Left forelimb (tissue), 1 donor: ENCODE measurements at regions not wholly inside any gene's neighbourhood (a gene's known extent, or its start where the extent isn't known, plus 50 kb on each side); places are given as distances from the start of the nearest gene placed in this dataset.
"Not testable (repeated sequence)": the region's sequence is repeated elsewhere in the genome, so short reads cannot be mapped to it uniquely, and the experiment has no call there.

Source experiments
- DNase-seq: peaks from one replicate; pipeline ENCODE4 v3.0.0-alpha.2; 2018; ENCODE audit warnings: low spot score

DNA sequence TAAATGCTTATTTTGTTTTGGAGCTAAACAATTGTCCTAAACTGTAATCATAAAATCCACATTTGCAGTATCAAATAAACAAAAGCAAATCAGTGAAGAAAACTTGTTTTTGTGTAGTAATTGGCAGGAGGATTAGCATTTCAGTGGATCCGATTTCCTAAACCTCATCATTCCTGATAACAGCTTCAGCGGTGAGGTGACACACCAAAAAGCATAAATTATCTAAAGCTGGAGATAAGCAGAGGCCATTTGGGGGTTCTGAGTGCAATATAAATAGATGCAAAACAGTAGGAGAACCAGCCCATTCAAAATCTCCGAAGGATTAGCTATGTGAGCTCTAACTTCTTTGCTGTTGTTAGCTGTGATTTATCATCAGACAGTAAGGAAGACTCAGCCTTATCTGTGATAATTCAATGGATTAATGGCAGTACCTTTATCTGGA lies 235.8 kb downstream of the EPHA7 start:
- DNase-seq: no peak

DNA sequence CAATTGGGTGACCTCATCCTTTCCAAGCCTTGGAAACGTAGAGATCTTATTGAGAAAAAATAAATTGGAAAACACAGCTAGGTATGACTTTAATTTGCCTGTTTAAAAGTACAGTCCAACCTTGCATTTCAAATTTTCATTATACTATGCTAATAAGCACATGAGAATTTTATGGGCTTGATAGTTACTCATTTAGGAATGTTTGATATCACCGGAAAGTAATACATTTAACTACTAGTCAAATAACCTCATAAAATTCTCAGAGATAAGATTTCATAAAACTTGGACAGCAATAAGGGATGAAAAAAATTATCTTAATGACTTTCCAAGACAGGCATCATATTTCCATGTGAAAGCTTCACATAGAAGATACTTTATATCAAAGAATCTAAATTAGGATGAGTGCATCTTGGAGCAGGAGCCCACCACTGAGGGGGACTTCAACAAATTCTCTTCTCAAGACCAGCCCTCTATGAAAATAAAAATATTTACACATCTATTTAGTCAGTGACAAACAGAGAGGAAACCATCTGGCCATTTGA lies 236.3 kb downstream of the EPHA7 start:
- no peak for DNase-seq

DNA sequence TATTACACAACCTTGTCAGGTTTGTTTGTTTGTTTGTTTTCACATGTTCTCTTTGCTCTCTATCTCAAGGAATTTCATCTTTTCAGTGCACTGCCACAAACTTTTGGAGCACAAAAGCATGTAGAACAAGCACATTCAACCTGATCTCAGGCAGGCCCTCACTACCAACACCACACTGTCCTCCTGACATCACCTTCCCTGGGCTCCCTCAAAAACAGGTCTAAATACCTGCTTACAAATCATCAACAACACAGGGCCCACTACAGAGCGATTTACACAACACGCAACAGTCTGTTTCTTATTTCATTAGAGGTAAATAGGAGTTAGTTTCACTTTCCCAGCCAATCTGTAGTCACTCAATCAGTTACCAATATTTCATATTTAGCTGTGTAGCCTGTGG lies 241.4 kb downstream of the EPHA7 start:
- no peak for DNase-seq

DNA sequence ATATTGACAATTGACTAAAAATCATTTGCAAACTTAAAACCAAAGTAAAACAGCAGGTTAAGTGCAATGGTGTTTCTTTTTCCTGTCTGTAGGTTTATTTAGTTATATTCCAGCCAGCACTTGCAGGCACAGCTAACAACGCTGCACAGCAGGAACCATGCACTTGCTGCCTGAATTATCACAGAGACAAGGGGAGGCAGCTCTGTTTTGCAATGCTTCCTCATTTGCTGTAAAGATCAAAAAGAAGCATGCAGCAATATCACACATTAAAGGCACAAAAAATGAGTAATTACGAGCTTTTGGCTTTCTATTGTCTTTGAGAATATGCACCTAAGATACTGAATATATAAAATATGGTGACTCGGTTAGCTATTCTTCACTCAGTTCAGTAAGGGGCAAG lies 241.9 kb downstream of the EPHA7 start:
- DNase-seq: no peak

DNA sequence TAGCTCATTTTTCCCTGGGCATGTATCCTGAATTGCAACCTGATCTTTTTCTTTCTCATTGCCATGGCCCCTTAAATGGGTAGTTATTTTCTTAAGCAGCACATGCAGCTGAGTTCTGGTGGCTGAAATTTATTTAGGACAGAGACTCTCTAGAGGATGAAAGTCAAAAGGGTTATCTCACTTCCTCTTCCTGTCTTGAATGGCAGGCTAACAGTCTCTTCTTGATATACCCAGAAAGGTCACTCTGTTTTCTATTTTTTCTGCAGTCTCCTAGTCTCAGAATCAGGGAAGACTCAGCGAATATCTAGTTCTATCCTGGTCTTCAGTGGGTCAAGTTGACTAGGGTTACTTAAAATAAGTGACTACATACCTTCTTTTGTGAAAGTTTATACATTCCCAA lies 243.3 kb downstream of the EPHA7 start:
- DNase-seq: no peak

DNA sequence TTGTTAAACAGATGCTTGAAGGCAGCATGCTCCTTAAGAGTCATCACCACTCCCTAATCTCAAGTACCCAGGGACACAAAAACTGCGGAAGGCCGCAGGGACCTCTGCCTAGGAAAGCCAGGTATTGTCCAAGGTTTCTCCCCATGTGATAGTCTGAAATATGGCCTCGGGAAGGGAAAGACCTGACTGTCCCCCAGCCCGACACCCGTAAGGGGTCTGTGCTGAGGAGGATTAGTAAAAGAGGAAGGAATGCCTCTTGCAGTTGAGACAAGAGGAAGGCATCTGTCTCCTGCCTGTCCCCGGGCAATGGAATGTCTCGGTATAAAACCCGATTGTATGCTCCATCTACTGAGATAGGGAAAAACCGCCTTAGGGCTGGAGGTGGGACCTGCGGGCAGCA lies 245.8 kb downstream of the EPHA7 start:
- not testable (repeated sequence) for DNase-seq

DNA sequence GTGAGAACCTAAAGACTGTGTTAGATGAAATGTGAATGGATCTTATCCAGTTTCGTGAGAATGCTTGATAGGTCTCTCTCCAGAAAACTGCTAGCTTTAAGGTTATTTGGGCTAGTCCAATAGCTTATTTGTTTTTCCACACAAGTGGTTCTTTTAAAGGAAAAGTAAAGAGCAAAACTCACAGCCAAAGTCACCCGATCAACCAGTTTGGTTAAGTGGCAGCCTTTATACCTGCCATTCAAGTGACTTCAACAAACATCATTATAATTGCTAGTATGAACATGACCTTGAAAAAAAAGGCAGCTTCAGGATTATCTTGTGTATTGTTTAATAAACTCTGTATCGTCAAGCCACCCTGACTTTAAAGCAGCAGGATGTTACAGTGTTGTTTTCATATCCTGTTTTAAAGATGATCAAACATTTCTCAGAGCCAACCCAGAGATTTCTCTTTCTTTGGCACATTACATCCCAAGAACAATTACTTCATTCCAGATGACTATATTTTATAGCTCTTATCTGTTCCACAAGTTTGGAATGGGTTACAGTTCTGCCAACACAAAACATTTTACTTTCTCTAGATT lies 253.4 kb downstream of the EPHA7 start:
- no peak for DNase-seq

DNA sequence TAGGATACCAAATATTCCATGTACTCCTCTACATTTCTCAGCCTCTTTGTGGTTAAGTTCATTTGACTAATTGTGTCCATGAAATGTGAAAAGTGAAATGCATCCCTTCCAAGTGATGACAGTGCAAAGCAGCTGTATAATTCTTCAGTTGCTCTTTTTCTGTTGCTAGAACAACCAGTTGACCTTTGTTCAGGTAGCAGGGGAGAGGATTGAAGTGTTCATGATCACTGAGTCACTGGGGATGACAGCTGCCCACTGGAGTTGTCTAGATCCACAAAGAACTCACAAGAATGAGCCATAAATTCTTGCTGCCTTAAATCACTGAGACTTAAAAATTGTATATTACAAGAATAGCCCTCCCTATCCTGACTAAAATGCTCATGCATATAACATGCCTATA lies 254.6 kb downstream of the EPHA7 start:
- DNase-seq: no peak

DNA sequence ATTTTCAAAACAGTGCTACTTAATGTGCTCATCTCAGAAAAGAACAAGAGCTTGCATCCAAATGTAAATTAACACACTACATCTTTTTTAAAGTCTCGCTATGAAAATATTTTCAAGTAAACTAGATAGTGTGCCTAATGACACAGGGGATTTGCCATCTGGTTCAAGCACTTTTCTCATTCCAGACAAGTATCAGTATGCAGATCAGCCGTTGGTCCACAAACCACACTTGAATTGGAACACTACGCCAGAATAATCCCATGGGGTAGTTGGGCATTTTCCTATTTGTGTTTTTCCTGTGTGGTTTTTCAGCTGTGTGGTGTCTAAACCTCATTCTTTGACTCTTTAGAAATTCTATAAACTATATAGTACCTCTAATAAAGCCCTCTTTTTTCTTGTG lies 256.2 kb downstream of the EPHA7 start:
- DNase-seq: no peak

DNA sequence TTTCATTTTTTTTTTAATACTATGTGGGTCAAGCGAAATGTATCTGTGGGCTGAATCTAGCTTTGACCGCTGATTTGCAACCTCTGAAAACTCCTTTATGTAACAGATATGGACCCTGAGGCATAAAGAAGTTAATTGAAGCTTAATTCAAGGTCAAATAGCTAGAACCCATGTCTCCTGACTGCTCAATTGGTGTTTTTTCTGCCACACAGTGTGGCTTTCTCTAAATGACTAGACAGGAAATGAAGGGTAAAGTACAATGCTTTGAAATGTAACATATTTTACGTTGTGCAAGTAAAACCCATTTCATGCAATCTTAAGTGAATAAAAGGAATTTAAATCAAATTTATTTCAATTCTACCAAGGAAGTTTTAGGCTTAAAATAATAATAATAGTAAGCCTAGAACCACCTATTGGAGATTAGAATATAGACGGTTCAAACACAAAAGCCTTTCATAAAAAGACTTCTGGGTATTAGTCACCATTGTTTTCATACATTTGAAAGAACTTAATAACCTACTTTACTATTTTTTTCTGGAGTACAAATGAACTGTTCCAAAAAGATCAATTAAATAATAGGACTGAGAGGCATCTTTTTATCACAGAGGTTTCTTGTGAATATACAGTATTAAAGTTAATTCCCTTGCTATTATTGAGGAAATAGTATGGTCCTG lies 279.8 kb downstream of the EPHA7 start:
- no peak for DNase-seq

DNA sequence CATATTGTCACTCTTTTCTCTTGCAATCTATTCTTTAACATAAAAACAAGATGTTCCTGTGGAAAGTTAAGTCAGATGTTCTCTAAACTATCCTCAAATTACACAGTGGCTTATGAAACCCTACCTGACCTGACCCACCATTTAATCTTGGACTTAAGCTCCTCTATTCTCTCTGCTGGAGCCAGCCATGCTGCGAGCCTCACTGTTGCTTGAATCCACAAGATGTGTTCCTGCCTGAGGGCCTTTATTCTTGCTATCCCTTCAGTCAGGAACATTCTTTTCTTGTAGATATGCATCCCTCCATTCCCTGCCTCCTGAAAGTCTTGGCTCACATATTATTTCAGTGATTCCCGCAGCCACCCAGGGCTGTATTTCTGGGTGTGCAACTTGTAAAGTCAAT lies 283.2 kb downstream of the EPHA7 start:
- no peak for DNase-seq

DNA sequence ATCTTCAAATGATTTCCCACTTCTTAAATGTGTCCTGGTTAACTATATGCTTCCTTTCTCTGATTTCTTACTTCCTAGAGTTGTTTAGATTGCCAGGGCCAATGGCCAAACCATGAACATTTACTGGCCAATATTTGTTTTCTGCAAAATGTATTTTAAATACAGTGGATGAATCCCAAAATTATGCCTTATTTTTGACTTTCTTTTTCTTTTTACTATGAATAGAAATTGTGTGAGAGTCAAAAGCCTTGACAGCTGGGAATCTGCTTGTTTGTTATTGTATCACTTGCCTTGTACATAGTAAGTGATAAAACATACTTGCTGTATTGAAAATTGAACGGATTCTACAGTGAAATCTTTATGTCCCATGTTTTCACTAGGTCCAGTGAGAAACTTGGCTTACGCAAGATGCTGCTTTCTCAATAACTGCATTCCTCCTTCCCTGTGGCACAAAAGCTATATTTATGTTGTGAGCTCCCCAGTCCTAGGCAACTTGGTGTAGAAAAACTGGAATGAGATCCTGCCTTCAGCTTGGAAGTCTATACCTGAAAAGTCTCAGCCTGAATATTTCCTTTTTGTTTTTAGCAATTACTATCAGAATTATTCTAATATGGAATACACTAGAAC lies 295.2 kb downstream of the EPHA7 start:
- DNase-seq: no peak

DNA sequence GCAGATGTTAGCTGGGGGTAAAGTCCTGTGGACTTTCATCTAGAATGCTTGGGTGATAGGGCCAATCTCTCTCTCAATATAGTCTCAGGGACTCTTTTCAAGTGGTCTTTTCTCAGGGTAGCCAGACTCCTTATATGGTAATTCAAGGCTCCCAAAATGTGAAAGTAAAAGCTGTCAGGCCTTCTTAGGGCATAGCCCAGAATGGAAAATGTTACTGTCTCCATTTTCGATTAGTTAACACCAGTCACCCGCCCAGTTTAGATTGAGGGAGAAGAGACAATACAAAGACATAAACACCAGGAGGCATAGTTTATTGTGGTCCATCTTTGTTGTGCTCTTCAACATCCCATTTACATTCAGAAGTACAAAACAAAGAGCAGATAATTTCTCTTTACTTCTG lies 295.8 kb downstream of the EPHA7 start:
- no peak for DNase-seq

DNA sequence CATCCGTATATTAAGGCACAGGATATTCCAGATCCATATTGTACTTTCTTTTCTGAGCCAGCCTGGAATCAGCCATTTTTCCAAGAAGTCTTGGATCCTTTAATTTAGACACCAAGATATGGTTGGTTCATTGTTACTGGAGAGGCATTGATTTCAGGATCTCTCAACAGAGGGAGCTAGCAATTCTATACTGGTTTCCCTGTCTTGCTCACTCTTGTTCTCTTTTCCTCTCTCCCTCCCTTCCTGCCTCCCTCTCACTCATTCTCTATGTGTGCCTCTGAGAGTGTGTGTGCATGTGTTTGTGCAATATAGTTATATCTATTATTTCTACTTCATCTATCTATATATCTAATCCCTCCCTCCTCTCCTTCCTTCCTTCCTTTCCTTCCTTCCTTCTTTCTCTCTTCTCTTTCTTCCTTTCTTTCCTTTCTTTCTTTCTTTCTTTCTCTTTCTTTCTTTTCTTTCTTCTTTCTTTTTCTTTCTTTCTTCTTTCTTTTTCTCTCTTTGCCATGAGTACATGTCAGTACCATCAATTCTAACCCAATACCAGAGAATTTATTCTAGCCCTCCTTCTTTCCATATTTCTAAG lies 299.1 kb downstream of the EPHA7 start:
- no peak for DNase-seq

DNA sequence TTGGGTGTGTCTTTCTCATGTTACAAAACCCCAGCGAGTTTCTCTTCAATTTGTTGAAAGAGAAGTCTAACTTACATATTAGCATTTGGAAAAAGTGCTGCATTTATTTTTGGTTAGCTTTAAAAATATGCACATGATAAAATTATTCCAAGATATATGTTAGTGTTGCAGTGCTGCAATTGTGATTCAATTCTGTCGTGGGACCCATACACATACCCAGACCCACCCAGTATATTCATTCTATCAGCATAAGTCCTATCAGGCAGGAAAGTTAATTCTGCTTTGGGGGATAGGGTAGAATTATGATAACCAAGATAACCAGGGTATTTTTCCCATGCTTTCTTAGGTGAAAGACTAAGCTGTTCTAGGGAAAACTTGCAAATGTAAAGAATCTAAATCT lies 313.5 kb downstream of the EPHA7 start:
- no peak for DNase-seq

DNA sequence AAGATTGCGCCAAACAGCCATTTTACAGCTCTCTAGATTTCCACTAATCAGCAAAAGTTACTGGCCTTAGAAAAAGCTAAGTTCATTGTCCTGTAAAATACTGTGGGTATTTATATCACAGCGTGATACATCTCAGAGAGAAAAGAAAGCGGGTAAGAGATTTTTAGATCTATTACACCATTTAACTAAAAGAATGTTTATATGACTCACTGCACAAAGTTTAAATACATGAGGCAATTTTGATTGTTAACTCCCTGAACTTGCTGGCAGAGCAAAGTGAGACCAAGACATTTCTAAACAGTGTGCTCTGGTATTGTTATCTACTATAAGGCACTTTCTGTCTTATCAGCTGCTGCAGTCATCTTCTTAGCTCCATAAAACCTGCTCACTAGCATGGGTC lies 314.3 kb downstream of the EPHA7 start:
- no peak for DNase-seq

DNA sequence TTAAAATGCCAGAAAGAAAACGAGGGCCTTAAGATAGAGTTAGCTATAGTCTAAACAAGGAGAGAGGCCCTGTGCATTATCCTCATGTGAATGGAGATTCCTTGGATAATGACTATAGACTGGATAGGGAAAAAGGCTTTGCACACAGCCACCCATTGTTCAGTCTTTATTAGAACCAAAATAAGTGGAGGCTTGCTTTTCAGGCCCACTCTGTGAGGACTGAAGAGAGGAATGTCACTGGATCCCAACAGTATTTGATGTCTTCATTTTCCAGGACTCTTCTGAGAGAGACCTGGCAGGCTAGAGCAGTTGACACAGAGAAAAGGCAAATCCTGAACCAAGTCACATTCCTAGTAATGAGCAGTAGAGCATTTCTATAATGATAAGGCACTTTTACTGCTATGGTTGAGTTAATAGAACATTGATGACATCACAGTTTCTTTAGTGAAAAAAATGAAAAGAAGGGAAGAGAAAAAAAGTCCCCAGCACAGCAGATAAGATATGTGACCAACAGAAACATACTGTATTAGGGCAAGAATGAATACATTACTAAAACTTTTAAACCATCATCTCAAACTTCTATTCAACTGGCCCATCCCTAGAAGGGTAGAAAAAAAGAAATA lies 315.1 kb downstream of the EPHA7 start:
- DNase-seq: no peak

DNA sequence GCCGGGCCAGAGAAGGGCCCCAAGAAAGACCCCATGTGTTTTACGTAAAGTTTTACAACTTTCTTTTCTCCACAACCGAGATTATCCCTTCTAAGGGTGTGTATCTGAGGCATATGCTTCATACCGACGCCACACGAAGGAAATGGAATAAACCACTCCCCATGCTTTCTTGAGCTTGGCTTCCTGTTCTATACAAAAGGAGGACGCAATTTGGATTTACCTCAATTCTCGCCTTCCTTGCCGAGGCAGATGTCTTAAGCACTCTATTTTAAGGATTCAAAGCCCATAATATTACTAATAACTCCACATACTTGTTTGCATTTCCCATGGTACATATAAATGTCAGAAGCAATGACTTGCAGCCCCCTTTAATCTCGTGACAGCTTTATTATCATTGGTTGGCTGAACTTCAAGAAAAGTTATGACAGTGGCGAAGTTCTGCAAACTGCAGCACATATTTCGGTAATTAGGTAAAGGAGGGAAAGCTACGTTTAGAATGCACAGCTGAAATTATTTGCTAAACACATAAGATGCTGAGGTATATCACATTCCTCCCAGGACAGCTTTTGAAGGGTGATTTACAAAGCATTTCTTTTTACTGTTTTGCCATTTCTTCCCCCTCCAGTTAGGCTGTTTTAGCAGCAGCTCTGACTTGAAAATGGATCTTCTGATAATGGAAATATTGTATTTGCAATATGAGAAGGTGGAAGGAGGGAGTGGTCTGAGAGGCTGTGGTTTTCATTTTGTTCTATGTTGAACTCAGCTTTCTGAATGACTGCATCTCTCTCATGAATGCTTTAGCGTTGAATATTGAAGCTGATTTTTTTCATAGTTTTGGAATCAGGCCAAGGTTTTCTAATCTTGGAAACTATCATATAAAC lies 330.5 kb downstream of the EPHA7 start:
- peak; percentile 64 for DNase-seq

DNA sequence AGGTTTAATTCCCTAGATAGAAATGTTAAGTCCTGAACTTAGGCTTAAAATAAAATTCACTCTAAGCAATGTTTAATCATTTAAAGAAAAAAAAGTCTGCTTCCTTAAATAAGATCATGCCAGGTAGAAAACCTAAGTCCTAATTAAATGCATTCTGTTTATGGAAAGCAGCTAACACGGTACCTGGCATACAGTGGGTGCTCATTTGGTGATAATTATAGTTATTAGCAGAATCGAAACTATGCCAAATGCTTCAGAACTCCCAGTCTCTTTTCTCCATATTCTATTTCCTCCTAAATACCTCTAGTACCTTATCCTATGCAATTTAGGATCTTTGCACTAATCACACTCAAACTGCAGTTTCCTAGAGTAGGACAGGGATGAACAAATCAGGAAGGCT lies 331.8 kb downstream of the EPHA7 start:
- no peak for DNase-seq

DNA sequence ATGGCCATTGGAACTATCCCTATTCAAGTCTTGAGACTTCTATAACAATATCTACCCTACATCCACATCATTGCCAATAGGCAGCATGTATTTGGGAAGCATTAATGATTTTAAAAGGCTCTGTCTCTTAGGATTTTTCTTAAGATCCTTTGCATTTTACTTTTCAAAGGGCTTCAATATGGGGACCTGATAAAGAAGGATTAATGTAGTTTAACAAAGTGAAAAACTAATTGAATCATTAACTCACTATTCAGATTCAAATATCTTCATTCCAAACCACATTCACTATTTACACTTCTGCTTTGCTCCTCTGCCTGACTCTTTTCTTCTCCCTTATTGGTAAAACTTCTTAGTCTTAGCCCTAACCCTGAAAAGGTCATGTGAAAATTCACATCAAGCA lies 333.0 kb downstream of the EPHA7 start:
- DNase-seq: no peak

DNA sequence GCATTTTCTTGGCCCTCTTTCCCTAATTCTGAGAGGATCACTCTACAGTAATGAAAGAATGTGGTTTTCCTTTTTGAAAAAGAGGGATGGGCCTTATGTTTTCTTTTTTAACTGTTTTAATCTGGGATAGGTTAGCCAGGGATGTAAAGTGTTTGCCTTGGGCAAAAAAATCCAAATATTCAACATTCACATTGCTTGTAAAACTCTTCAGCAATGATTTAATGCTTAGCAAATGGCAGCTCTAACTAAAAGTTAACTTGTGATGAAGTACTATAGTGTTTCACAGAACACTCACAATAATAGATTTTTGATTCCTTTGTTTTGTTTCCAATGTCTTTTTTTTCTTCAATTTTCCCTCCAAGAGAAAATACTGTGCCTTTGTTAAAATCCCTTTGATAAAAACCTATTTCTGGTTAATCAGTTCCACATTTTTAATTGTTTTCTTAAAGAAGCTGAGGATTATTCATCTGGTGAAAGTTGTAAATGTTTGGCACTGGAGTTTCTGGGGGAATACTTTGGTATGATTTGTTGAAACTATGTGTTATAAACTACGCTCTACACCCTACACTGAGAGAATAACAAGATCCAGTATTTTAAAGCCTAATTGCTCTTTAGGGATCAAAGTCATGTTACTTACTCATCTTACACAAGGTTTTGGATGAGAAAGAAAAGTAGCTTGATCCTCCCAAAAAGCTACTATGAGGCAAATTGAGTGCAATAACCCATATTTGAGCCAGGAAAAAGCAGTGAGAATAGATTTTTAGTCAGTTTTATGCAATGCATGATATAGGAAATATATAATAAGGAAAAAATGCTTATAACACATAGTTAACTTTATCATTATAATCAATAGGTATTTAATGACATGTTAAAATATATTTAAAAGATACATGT lies 335.8 kb downstream of the EPHA7 start:
- no peak for DNase-seq
